Sigmoid colon (tissue), 4 donors: ENCODE measurements at regions not wholly inside any gene's neighbourhood (a gene's known extent, or its start where the extent isn't known, plus 50 kb on each side); places are given as distances from the start of the nearest gene placed in this dataset.

Source experiments
- EP300 ChIP-seq, 4 donors: sonication (generic); formaldehyde crosslinking; IDR thresholded peaks; one replicate each; pipeline ENCODE4 v1.6.1; 2017; ENCODE audit warnings: antibody characterized with exemption in 4 of 4
- POLR2A ChIP-seq, 2 donors: fragments of 450-650 bp; IDR thresholded peaks; one replicate each; pipeline ENCODE4 v1.6.1; 2016; ENCODE audit warnings: antibody characterized with exemption in 2 of 2, mild to moderate bottlenecking in 2 of 2, moderate library complexity in 2 of 2
- POLR2AphosphoS5 ChIP-seq, 4 donors: sonication (generic); formaldehyde crosslinking; IDR thresholded peaks; one replicate each; pipeline ENCODE4 v1.6.1; 2017; ENCODE audit warnings: antibody characterized with exemption in 4 of 4
- TF ChIP-seq, protein P1 (sequence below), 4 experiments: fragments of 450-650 bp in 3 of 4; fragments of 200-600 bp in 1 of 4; IDR thresholded peaks; one replicate each; pipeline ENCODE4 v1.5.1; 2016 to 2019; ENCODE audit warnings: antibody characterized with exemption in 4 of 4, mild to moderate bottlenecking in 3 of 4, moderate library complexity in 2 of 4

DNA sequence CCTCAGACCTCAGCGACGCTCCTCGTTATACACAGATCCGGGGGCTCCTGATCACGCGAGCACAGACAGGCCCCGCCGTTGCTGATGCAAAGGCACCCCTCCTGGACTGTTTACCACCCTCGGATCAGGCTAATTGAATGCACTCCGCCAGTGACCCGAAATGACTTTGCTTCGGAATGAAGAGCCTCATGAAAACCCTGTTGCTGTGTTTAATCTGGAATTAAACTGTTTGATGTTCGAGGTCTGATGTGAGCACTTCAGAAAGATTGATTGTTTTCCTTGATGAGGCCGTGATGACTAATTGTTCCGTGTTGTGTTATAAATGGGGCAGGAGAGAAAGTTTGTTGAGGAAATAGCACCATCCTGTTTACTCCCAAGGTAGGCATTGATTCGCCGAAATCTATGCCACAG, 190.5 kb upstream of the PPP1R26 start:
- TF ChIP-seq POLR2A (IDR thresholded peaks at IDR 0.05), result no peak
- TF ChIP-seq, protein P1, sequence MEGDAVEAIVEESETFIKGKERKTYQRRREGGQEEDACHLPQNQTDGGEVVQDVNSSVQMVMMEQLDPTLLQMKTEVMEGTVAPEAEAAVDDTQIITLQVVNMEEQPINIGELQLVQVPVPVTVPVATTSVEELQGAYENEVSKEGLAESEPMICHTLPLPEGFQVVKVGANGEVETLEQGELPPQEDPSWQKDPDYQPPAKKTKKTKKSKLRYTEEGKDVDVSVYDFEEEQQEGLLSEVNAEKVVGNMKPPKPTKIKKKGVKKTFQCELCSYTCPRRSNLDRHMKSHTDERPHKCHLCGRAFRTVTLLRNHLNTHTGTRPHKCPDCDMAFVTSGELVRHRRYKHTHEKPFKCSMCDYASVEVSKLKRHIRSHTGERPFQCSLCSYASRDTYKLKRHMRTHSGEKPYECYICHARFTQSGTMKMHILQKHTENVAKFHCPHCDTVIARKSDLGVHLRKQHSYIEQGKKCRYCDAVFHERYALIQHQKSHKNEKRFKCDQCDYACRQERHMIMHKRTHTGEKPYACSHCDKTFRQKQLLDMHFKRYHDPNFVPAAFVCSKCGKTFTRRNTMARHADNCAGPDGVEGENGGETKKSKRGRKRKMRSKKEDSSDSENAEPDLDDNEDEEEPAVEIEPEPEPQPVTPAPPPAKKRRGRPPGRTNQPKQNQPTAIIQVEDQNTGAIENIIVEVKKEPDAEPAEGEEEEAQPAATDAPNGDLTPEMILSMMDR (IDR thresholded peaks at IDR 0.05), result no peak
- TF ChIP-seq POLR2AphosphoS5 (IDR thresholded peaks at IDR 0.05), result no peak
- TF ChIP-seq EP300 (IDR thresholded peaks at IDR 0.05), result no peak
